AG09309 (cell line): ENCODE measurements at regions not wholly inside any gene's neighbourhood (a gene's known extent, or its start where the extent isn't known, plus 50 kb on each side); places are given as distances from the start of the nearest gene placed in this dataset.

Experiments used
- DNase-seq: peaks from one replicate; pipeline ENCODE4 v3.0.0-alpha.2; 2010; ENCODE audit warnings: low read depth
- H3K4me3 ChIP-seq: 2 replicates; pipeline ENCODE4 v1.5.1; 2011; ENCODE audit warnings: mild to moderate bottlenecking, low read depth, low read length, moderate library complexity; ENCODE audit not compliant: control insufficient read depth
- CTCF ChIP-seq: IDR thresholded peaks from 2 replicates; pipeline ENCODE4 v1.5.1; 2011; ENCODE audit warnings: mild to moderate bottlenecking, low read depth, low read length, inconsistent platforms; ENCODE audit not compliant: insufficient read depth, control insufficient read depth; ENCODE audit errors: missing control alignments

- no peak for DNase-seq
- no peak for TF ChIP-seq CTCF
Measured at GRCh38 chr4:14008494-14008893, 381.0 kb upstream of the BOD1L1 start.

GRCh38 chr4:14018191-14018853 is 390.8 kb upstream of the BOD1L1 start:
- no peak for DNase-seq
- no peak overlapping the region for H3K4me3 ChIP-seq
- TF ChIP-seq CTCF, result no peak

More at GRCh38 chr4:14008494-14008893, 381.0 kb upstream of the BOD1L1 start:
- no peak overlapping the region for H3K4me3 ChIP-seq

GRCh38 chr4:14022456-14022855 is 394.9 kb upstream of the BOD1L1 start:
- no peak overlapping the region for H3K4me3 ChIP-seq
- DNase-seq, result peak; percentile 10
- TF ChIP-seq CTCF, result no peak

GRCh38 chr4:14023036-14023435 is 395.5 kb upstream of the BOD1L1 start:
- no peak for DNase-seq
- no peak for TF ChIP-seq CTCF
- H3K4me3 ChIP-seq, result no peak overlapping the region

GRCh38 chr4:14023896-14024295 is 396.4 kb upstream of the BOD1L1 start:
- TF ChIP-seq CTCF, result no peak
- no peak for DNase-seq
- no peak overlapping the region for H3K4me3 ChIP-seq

GRCh38 chr4:14025111-14025510 is 397.6 kb upstream of the BOD1L1 start:
- no peak overlapping the region for H3K4me3 ChIP-seq
- TF ChIP-seq CTCF, result no peak
- no peak for DNase-seq
